HG02678 (cell line): ENCODE measurements at regions not wholly inside any gene's neighbourhood (a gene's known extent, or its start where the extent isn't known, plus 50 kb on each side); places are given as distances from the start of the nearest gene placed in this dataset.
A peak's percentile ranks its signal among the peaks of the same experiment; 100 is the strongest.

Source experiments
- ATAC-seq: cut with Tn5 transposase; IDR thresholded peaks from one replicate; pipeline ENCODE4 v1.9.1; 2021; ENCODE audit warnings: mild to moderate bottlenecking, moderate library complexity; ENCODE audit not compliant: unreplicated experiment

DNA sequence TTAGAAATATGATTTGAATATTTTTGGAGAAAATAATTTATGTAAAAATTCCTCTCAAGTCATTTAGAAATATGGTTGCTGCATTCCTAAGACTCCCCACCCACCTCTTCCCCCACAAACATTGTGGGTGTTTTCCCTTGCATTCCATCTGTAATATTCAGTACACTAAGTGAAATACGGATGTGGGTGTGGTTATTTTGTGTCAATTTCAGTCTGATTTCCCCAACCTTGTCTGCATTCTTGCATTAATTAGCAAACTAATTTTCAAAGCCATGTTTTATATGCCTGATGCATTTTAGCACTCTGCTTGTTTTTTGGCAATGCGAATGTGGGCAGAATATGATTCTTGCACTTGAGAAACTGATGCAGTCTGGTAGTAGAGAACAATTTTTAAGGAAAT lies 408.3 kb upstream of the RGMA start:
- no peak for ATAC-seq

DNA sequence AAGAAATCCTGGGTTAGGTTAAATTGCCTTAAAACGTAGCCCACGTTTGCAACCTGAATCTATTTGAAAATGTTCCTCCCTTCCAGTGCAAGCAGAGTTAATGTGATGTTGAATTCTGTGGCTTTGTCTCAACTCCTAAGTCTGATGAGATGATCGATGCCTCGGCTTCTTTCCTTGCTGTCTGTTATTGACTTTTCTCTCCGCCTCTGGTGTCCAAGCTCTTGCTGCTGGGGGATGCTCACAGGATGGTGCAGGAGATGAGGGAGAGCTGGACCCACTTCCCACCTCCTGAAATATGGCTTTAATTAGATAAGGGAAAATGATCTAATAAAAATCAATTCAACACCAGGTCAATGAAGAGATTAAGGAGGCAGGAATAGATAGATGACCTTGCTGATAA lies 407.9 kb upstream of the RGMA start:
- ATAC-seq = no peak

- ATAC-seq = no peak
These were observed 407.0 kb upstream of the RGMA start for GRCh38 chr15:93495799-93496637.

DNA sequence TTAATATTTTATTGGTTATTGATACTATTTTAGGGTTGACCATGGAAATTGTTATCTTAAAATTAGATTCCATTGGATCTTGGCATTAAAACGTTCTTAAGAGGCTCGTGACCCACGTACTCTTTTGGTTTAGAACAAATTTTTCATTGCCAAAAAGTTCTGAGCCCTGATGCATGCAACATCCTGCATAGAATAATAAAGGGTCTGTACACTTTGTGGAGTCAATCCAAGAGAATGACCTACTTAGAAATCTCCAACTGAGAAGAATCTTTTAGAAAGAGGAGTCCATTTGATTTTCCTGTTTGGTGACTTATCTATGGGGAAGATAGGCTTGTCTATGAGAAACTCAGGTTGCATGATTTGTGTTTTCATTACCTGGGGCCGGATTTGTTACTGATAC lies 404.2 kb upstream of the RGMA start:
- ATAC-seq = no peak

DNA sequence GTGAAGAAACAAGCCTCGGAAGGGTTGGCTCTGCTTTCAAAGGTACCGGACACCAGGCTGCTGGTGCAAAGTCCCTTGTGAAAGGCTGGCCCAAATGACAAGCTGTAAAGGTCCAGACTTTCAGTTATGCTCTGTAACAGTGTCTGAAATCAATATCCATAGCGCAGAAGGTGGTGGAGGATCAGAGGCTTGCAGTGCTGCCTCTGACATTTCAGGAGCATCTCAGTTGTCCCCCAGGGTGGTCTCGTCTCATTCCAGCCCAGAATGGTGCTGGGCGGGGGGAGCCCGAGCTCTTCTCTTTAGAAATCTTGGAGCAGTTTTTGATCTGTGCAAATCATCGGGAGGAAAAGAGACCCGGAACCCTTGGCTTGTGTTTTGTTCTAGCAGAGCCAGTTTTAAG lies 402.3 kb upstream of the RGMA start:
- no peak for ATAC-seq

- ATAC-seq = no peak
These were observed 399.3 kb upstream of the RGMA start for GRCh38 chr15:93488296-93488713.

- no peak for ATAC-seq
These were observed 397.6 kb upstream of the RGMA start for GRCh38 chr15:93486407-93487117.

DNA sequence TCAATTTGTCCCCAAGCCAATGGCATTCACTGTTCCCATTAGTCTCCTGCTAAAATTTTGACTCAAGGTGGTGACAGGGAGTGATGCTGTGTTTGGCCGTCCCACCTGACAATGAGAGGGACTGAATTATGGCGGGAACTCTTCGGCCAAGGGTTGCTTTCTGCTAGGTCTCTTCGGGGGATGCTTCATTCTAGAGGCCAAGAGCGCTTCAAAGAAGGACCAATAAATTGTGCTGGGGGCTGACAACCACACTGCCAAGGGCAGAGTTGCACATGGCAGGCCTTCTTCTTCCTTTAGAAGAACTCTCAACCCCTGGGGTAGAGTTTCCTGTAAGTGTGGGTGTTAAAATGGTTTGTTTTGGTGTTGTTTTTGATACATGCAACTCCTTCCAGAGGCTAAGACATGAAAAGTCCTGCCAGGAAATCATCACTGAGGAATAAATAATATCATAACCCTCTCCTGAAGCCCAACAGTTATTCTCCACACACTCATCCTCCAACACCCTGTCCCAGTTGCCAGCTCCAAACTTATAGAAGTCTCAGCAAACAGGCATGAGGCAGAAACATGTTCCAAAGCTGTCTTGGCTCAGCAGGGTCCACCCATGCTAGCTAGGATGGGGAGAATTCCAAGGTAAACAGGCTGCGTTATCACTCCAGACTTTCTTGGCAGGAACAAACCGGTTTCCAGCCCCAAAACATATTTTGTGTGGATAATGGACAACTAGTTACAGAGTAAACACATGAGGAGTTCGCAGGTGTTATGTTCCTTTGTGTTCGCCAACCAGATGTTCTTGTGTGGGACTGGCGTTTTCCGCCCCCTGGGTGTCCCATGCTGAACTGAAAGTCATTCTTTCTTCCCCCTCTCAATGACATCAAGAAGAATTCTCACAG lies 396.7 kb upstream of the RGMA start:
- no peak for ATAC-seq

GRCh38 chr15:93483923-93484322 lies 394.9 kb upstream of the RGMA start:
- ATAC-seq = no peak

GRCh38 chr15:93482731-93483130 lies 393.7 kb upstream of the RGMA start:
- no peak for ATAC-seq

- no peak for ATAC-seq
These were observed 390.7 kb upstream of the RGMA start for GRCh38 chr15:93479715-93480114.

DNA sequence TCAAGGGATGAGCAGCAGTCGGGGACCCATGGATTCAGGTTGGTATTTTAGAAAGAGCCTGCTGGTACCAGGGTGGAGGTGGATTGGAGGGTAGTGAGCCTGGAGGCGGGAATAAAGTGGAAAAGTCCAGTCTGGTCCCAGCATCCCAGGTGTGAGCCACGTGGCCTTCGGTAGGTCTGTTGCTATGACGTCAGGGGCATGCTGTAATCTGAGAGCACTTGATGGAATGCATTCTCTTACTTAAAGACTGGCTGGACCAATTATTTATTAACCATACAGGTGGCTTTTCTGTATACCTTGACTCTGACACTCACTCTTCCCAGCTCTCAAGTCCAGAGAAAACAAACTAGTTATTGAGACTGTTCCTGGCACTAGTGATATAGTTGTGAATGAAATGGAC lies 389.9 kb upstream of the RGMA start:
- ATAC-seq = no peak

GRCh38 chr15:93477721-93478120 lies 388.7 kb upstream of the RGMA start:
- ATAC-seq = no peak

- ATAC-seq = no peak
These were observed 388.2 kb upstream of the RGMA start for GRCh38 chr15:93477188-93477587.

GRCh38 chr15:93476491-93477177 lies 387.6 kb upstream of the RGMA start:
- ATAC-seq = no peak

DNA sequence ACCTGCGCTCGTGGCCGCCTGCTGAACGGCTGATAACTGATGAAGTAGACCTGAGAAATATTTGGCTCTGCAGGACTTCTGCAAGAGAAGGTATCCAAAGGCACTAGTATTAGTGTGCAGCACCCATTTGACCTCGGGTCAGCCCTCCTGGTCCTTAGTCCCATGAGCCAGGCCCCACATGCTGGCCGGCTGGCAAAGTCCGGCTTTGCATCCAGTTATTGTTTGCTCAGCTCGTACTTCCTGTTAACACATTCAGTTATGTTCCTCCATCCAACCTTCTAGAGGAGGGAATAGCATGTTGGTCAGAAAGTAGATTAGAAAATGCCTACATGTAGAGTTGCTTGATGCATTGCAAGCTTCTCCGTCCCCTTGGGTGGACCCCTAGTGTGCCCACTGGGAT lies 385.7 kb upstream of the RGMA start:
- ATAC-seq = no peak

GRCh38 chr15:93469994-93470393 lies 381.0 kb upstream of the RGMA start:
- no peak for ATAC-seq

DNA sequence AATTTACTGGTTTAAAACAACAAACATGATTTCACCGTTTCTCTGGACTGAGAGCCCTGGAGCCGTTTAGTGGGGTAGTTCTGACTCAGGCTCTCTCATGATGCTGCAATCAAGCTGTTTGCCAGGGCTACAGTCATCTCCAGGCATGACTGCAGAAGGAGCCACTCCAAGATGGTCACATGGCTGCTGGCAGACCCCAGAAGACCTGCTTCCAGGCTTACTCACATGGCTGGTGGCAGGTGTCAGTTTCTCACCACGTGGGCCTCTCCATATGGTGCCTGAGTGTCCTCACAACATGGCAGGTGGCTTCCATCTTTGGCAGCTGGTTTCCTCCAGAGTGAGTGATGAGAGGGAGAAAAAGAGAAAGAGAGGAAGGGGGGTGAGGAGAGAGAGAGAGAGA lies 378.3 kb upstream of the RGMA start:
- ATAC-seq = no peak

GRCh38 chr15:93466380-93466779 lies 377.4 kb upstream of the RGMA start:
- no peak for ATAC-seq

DNA sequence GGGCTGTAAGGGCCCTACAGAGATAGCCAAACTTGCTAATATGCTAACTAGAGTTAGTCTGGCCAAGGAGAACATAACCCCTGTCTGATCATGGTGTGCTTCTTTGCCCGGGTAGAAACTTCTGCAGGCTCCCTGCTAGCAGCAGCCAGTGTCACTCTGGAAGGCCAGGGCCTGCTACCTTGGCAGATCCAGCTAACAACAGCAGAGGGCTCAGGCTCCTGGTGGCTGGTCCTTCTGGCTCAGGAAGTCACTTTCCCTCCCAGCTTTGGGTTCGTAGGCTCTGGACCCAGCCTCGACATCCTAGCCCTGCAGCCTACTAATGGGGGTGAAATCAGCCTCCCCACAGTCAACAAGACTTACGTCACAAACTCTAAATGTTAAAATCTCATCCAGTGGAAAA lies 373.7 kb upstream of the RGMA start:
- no peak for ATAC-seq

DNA sequence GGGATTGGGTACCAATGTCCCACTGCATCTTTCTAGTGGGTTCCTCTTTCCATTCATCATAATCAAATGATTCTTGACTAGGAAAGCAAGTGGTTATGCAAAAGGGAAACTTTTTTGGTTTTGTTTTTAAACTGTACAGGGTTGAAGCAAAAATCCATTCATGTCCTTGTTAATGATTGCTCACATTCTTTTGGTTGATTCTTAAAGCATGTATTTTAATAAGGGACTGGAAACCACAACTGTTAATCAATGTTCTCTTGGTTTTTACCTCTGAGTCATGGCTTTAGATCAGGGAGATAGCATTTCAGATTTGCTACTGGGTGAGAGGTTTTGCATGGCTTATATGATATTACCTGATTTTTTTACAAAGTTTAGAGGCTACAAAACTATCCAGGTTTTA lies 371.7 kb upstream of the RGMA start:
- ATAC-seq = peak; percentile 88
